Stimulated activated naive CD4-positive, alpha-beta T cell (primary cell): ENCODE measurements at regions not wholly inside any gene's neighbourhood (a gene's known extent, or its start where the extent isn't known, plus 50 kb on each side); places are given as distances from the start of the nearest gene placed in this dataset.

Experiments
- DNase-seq, 6 experiments: peaks; one replicate each; lab custom pipeline; 2025; lab: John Stamatoyannopoulos, UW

DNA sequence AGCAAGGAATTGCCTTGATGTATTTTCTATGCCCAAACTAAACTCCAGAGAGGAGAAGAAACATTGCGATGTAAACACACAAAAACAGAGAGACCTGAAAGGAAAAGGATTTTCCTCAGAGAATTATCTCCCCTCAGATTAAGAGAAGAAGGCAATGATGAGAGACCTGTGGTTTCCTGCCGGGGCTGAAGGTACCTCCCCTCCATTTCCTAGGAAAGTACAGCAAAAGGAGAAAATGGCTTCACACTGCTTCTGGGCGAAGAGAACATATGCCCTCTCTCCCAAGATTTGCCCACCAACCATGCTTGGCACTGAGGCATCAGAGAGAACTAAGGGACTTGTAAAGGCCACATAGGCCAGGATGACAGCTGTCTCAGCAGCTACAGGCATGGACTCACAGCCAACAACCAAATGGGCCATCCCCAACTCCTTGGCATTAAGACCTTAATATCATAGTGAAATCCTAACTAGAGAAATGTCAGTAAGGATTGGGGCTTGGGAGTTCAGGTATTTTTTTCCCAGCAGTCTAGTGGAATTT, 523.0 kb downstream of the PTPRC start:
- no peak for DNase-seq

DNA sequence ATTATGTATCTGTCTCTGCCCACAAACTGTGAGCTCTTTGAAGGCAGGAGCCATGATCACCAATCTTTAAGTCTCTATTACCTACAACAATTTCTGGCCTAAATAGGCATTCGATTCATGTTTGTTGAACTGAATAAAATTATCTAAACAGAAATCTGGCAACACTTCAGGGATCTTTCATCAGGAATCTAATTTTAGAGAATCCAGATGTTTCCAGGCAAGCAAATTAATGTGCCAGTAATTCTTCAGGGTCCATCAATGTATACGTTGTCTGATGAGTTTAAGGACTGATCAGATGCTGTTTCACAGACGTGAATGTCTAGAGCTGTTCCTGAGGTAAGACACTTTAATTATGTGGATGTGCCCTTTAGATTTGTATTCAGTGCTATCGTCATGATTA, 524.4 kb downstream of the PTPRC start:
- no peak for DNase-seq

DNA sequence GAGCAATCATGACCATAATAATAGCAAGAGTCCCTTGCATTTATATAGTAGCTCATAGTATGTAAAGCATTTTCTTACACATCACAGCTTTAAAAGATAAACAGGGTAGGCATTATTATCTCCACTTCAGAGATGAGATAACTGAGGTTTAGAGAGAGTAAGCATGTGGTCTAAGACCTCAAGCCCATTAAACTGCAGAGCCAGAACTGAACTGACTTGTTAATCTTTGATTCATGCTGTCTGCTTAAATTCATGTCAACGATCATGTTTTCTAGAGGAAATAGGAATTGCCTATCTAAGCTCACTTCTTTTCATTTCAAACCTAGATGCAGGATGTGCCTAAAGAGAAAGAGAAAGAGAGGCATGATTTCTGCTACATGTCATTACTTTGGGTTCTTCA, 524.8 kb downstream of the PTPRC start:
- no peak for DNase-seq

DNA sequence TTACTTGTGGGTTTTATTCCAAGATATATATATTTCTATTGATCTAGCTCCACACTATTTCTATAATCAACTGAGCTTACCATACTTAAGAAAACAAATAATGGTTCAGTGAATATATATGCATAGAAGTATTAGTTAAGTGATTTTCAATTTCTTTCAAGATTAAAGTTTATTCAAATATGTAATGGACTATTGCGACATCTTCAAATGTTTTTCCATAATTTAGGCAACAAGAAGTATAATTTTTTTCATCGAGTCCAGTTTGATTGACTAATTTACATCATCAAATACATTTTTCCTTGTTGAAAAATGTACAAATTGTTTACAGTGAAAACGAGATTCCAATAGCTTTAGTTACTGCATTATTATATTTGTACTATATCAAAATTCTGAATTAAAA, 528.6 kb downstream of the PTPRC start:
- DNase-seq, result no peak

DNA sequence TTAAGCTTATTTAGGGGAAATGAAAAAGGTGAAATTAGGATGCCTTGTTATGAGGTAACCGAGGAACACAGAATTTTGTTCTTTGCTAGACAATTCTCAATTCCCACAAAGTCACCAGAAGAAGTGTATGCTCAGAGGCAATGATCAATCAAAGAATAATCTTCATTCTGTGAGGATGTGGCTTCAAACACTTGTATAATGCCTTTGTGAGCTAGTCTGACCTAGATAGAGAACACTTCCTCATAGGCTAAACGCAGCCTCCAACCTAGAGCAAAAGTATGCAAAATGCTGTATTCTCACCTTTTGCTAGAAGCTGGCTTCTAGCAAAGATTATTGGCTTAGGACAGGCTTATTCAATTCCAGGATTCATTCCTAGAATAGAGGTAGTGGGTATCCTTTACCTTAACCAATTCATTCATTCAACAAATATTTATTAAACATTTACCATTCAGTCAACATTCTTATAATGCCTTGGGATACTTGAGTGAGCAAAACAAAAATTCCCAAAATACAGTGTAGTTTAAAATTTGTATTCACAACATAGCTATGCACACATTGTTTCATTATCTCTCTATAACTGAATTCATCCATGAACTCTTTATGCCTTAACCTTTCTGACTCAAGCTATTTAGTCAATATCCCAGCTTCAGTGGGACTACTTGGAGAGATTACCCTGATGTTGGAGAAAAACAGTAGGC, 530.2 kb downstream of the PTPRC start:
- DNase-seq, result peak in 2 of 6 experiments; percentile 14 to 17

DNA sequence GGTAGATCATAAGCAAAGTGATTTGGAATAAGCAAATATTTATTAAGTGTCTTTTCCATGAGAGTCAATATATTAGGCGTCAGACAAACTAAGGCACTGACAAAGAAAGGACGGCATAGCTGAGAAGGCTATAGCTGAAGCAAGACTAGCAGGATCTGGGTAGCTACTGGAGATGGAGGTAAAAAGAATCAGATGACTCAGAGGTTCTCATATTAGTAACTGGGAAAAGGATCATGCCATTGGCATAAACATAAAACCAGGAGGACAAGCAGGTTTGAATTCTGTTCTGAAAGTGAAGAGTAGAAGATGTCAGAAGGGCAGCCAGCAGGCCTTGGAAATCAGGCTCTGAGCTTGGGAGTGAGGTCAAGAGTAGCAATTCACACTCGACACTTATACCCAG, 531.9 kb downstream of the PTPRC start:
- no peak for DNase-seq

DNA sequence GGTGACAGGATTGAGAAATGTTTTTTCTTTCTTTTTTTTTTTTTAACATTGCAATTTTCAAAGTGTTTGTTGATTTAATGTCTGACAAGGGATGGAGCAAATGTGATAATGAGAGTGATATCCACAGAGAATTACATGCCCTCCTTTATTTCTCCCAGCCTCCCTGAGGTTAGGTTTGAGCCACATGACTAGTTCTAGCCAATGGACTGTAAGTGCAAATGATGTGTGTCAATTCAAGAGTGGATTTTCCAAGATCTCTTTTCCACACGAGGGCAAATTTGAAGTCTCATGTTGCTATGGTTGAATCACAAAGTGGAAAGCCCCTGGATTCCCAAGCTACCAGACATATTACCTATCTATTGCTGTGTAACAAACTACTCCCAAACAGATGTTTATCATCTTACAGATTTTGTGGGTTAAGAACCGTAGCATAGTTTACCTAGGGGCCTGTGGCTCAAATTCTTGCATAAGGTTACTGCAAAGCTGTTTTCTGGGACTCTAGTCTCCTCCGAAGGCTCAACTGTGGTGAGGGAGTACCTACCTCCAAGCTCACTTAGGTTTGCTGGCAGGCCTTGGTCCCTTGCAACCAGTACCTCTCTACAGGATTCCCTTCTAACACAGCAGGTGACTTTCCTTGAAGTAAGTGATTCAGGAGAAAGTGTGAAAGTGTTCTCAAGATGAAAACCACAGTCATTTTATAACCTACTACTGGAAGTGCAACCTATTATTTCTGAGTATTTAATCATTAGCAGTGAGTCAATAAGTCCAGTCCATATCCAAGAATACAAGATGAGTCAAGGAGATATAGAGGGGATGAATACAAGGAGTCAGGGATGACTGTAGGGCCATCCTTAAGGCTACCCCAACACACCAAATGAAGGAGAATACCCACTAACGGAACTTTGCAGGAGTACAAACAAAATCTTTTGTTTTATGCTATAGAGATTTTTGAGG, 533.6 kb downstream of the PTPRC start:
- DNase-seq, result no peak

DNA sequence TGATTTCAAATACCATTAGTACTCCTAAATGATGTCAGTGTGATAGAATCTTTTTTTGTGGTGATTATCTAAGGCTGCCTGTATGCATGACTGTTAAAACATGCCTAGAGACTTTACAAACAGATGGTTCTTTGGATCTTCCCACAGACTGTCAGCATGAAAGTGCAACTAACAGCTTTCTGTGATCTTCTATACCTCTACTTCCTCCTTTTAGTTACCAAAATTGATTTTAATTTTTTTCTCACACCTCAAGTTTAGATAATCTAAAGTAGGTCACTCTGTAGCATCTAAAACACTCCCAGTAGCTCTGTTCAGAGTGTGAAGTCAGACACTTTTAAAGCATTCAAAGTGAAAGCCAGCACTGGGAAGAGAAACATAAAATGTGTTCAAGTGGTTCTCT, 534.5 kb downstream of the PTPRC start:
- peak in 3 of 6 experiments; percentile 18 to 28 (median 27) for DNase-seq

DNA sequence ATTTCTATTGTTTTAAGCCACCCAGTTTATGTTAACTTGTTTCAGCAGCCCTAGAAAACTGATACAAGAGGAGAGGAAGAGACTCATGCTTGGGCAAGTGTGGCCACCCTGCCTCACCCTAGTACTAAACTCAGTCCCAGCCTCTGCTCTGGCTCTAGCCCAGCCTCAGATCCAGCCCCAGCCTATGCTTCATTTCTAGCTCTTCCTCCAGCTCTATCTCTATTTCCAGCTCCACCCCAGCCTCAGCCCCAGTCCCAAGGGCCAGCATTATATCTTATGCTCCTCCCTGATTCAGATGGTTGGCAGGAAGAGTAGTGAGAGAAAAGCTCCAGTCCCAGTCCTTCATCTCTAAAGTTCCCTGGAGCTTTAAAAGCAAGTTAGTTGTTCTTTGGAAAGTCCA, 535.5 kb downstream of the PTPRC start:
- DNase-seq, result no peak

DNA sequence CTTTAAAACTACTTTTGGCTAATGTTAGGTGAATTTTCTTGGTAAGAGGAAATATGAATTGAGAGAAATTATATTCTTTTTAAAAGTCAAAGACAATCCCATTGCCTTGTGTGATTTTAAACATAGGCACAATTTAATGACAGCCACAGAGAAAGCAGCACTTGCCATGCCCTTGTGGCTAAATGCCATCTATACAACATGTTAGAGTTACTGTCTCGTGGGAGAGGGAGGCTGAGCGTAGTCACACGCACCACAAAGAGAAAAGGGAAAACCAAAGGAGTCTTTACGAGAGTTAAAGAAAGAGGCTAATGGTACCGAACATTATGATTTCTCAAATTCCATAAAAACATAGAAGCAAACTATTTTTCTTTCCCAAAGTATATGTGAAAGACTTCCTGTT, 537.9 kb downstream of the PTPRC start:
- no peak for DNase-seq

DNA sequence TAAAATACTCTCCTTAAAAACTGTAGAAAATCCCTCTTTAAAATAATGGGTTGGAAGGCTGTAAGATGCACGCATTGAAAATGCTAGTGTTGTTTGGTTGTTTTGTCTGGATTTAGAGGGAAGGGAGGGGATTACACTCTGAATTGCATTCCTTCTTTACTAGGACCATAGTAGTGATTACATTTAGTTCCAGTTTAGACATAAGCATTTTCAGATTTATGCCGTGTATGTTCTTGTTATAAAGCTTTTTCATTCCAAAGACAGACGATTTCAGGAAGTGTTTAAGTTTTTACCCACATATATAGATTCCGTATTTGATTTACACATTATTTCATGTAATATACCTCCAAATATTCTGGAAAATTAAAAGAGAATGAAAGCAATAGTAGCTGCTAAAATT, 538.4 kb downstream of the PTPRC start:
- no peak for DNase-seq

DNA sequence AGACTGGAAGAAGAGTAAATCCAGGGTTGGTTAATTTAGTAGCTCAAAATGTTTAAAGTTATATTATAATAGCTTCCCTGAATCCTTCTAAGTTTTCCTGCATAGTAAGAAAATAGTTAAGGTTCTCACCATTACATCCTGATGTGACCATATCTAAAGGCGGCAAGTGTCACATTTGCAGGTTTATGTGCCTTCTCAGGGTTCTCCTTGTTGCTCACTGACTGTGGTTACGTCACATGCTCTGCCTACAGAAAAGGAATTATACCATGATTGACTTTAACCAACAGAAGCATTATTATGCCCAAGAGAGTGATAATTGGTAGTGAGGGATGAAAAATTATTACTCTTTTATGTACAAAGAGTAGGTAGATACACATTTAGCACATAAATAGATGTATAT, 539.8 kb downstream of the PTPRC start:
- DNase-seq, result no peak

DNA sequence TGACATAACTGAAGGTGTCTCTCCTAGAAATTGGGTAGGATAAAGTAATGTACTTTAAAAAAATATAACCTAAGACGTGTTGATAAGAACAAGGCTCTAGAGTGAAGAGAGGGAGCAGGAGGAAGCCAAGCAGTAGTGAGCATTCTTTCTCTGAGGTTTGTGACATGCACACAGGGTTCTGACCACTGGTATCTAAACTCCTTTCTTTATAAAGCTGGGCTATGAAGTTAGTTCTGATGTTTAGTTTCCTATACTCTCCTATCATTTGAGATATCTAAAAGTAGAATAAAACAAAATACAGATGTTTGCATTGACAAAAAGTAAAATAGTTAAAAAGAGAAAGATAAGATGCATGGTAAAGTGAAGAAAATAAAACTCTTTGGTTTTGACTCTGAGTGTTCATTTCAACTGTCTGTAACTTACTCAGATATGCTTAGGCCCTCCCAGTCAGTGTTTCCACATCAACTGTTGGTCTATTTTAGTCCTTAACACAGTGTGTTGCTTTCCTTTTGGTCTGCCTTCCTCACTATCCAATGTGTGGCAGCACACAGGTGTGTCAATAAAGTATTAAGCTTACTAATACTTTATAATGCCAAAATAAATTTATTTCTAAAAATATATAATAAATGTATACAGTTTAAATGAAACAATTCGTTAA, 543.5 kb downstream of the PTPRC start:
- no peak for DNase-seq

DNA sequence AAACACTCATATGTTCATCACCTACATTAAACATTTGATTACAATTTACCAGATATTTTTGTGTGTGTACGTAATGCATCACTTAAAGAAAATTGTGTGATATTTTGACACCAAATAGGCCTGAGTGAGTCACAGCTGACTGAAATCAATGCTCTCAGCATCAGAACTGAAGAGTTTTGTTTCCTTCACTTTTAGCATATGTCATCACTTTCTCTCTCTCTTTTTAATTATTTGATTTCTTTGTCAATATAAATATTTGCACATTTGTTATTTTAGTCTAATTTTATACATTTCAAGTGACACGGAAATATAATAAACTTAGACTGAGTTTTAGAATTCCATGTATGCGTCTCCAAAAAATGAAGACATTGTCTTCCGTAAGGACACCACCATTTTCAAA, 545.3 kb downstream of the PTPRC start:
- no peak for DNase-seq

DNA sequence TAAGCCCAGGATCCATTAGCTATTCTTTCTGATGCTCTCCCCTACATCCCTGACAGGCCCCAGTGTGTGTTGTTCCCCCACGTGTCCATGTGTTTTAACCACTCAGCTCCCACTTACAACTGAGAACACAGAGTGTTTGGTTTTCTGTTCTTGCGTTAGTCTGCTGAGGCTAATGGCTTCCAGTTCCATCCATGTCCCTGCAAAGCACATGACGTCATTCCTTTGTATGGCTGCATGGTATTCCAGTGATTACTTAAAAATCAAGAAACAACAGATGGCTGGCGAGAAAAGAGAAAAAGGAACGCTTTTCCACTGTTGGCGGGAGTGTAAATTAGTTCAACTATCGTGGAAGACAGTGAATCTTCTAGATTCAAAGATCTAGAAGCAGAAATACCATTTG, 556.0 kb downstream of the PTPRC start:
- DNase-seq, result no peak

DNA sequence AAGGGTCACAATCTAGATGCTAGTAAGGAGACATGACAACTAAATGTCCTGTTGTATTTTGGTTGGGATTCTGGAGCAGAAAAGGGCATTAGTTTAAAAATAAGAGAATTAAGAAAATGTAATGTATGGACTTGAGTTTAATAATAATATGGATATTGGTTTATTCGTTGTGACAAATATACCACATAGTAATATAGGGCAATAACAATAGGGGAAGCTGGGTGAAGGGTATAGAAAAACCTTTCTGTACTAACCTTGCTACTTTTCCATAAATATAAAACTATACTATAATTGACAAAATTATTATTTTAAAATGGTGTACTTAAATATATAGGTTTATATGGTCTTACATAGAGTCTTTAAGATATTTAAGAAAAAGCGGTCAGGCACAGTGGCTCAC, 558.9 kb downstream of the PTPRC start:
- DNase-seq, result no peak

DNA sequence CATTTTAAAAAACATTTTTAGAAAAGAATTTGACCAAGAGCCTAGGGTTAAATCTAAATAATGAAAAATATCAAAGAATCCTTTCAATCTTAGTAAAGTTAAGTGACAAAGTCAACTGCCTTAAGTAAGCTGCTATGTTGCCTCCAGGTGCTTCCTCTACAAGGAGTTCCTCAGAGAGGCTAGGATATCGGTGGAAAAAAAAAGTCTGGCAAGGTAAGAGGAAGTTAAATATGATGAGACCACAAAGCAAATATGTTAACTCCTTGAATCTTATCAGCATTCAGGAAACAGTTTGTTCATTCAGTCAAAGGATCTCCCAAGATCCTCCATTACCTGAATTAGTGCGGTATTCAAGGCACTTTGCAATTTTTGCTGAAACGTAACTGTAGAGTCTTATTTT, 563.5 kb downstream of the PTPRC start:
- DNase-seq, result no peak

DNA sequence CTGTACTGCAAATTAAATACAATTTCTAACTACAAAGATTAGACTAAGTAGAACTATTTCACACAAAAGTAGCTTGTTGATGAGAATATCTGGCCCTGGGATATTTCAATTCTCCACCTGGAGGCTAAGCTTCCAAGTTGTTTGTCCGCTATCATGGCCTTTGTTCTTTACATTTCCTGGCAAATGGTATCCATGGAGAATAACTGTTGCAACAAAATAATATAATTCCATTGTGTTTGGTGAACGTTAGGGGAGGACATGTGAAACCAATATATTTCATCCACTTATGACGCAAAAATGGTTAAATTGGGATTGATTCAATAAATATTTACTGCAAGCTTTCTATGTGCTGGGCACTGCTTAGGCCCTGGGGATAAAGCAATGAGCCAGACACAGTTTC, 565.4 kb downstream of the PTPRC start:
- no peak for DNase-seq

DNA sequence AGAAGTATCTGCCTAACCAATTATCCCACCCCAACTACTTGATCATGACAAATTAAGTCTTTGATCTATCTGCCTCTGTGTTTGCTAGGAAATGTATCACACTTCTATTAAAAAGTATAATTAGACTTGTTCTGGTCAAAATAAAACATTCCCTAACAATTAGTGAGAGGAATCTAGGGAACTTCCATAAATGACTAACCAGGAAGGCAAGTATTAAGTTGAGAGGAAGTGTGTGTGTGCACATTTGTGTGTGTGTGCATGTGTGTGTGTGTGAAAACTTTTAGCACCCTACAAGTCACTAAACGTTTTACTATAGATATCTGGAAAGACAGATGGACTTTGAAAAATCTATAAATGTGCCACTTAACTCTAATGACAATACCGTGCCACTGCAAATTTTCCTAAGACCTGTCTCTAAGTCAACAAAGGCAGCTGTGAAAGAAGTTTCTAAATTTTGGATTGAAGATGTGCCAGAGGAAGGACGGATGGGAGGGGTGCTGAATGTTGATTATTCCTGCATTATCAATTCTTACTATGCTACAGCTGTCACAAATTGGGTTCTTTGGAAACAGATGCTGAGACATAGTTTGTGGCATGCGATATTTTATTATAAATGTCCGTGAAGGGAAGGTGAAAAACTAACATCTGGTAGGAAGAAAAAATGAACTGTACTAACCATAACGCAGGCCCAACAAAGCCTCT, 567.1 kb downstream of the PTPRC start:
- DNase-seq, result no peak

DNA sequence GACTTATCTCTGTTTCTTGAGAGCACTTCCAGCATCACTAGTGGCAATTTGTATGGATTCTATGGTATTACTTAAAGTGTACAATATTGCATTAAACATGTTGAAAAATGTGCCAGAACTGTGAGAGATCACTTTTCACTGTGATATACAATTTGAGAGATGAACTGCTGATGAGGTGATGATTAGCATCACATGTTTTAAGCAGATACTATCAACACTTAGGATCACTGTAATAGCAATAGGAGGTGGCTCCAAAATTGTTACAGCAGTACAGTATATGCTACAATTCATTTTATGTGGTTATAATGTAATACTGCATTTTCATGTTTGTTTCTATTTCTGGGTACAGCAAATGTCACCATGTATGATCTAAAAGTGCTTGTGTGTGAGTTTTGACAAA, 570.0 kb downstream of the PTPRC start:
- no peak for DNase-seq

DNA sequence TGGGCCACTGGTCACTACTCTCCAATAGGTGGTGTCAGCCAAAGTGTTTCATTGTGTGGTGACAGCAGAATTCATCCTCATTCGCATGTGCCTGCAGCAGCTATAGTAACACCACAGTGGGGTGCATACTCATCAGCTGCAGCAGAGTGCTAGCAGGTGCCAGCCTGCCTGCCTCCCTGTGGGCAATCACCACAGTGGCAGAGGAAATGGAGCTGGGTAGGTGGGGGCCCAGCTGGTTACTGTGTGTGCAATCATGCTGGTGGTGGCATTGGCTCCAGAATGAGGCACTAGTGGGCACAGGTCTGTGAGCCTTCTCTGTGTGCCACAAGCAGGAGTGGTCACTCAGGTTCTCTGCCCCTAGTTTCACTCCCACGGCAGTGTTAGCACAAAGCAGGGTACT, 579.2 kb downstream of the PTPRC start:
- DNase-seq, result no peak

DNA sequence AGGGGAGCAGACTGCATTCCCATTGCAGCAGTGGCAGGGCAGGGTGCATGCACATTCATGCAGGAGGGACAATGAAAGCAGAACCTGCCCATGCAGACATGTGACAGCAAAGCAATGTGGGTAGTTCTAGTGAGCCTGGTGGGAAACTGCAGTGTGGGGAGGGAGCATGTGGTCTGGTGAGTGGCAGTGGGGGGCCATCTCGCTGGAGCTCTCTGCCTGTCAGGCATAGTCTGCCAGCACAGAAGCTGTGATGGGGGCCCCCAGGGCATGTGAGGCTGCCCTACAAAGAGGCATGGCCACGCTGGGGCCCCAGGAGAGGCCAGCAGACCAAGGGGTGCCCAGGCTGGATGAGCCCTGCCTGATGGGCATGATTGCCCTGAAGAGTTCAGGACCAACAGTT, 579.7 kb downstream of the PTPRC start:
- no peak for DNase-seq
